Transverse colon (tissue), 3 donors: ENCODE measurements at regions not wholly inside any gene's neighbourhood (a gene's known extent, or its start where the extent isn't known, plus 50 kb on each side); places are given as distances from the start of the nearest gene placed in this dataset.

ENCODE experiments used
- POLR2A ChIP-seq: fragments of 450-650 bp; IDR thresholded peaks from one replicate; pipeline ENCODE4 v1.6.1; 2016; ENCODE audit warnings: antibody characterized with exemption, mild to moderate bottlenecking, moderate library complexity
- TF ChIP-seq, protein P1 (sequence below), 5 experiments: fragments of 200-600 bp in 3 of 5; fragments of 450-650 bp in 2 of 5; sonication (generic) in 3 of 5; IDR thresholded peaks; 1 replicate in 2 of 5; 2 replicates in 3 of 5; pipeline ENCODE4 v1.5.1; 2016 to 2017; ENCODE audit warnings: antibody characterized with exemption in 5 of 5, inconsistent platforms in 3 of 5, mild to moderate bottlenecking in 2 of 5, moderate library complexity in 1 of 5

DNA sequence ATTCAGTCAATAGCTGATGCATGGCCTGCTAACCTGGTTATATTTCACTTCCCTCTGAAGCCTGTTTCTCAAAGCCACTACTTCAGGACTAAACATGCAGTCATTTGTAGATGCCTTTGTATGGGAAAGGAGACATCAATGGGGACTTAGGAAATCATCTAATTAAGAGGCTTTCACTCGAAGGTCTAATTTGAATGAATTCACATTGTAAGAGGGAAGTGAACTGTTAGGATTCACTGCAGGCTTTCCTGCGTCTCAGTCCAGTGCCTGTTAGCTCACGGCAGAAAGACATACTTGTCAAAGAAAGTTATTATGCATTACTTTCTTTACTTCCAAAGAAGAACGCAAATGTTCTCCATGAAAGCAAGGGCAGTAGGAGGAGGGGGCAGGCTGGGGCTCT lies 50.6 kb upstream of the CDK20 start:
- TF ChIP-seq, protein P1, sequence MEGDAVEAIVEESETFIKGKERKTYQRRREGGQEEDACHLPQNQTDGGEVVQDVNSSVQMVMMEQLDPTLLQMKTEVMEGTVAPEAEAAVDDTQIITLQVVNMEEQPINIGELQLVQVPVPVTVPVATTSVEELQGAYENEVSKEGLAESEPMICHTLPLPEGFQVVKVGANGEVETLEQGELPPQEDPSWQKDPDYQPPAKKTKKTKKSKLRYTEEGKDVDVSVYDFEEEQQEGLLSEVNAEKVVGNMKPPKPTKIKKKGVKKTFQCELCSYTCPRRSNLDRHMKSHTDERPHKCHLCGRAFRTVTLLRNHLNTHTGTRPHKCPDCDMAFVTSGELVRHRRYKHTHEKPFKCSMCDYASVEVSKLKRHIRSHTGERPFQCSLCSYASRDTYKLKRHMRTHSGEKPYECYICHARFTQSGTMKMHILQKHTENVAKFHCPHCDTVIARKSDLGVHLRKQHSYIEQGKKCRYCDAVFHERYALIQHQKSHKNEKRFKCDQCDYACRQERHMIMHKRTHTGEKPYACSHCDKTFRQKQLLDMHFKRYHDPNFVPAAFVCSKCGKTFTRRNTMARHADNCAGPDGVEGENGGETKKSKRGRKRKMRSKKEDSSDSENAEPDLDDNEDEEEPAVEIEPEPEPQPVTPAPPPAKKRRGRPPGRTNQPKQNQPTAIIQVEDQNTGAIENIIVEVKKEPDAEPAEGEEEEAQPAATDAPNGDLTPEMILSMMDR (IDR thresholded peaks at IDR 0.05) = no peak
- no peak for TF ChIP-seq POLR2A
